NK-92 (cell line): ENCODE measurements at regions not wholly inside any gene's neighbourhood (a gene's known extent, or its start where the extent isn't known, plus 50 kb on each side); places are given as distances from the start of the nearest gene placed in this dataset.

Source experiments
- DNase-seq: peaks from one replicate; lab custom pipeline; 2025; ENCODE audit not compliant: unreplicated experiment; lab: John Stamatoyannopoulos, UW

DNA sequence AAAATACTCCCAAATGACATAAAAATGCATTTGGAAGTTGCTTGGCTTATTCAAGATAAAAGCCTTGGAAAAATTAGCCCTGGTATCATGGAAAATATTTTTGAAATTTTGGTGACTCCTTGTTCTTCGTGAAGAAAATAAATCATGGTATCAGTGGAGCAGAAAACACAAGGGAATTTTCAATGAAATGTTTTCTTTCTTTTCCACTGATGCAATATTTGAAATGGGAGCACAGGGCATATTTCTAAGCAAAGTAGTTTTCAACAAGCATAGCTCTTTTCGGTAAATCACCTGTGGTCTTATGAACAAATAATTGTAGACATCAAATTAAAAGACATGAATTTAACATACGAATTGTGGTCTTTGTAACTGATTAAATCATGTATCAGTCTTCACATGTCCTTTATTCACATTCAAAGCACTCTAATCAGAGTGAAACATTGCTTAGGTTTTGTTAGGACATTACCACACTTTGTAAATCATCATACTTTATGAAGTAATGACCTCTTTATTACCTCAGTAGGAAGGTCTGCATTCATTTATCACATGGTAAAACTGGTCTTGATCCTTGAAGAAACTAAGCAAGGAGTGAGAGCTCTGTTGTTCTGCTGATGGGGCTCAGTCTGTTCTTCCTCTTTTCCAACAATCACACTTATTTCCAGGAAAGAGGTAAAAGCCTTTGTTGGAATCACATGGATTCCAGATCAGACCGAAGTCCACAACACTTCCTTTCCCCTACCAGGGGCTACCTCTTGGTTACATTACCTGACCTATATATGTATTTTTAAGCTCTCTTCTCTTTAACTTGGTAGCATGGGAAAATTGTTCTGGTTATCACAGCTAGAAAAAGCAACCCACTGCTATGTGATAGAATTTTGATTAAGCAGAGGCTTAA, 413.5 kb upstream of the THBS1 start:
- no peak for DNase-seq

DNA sequence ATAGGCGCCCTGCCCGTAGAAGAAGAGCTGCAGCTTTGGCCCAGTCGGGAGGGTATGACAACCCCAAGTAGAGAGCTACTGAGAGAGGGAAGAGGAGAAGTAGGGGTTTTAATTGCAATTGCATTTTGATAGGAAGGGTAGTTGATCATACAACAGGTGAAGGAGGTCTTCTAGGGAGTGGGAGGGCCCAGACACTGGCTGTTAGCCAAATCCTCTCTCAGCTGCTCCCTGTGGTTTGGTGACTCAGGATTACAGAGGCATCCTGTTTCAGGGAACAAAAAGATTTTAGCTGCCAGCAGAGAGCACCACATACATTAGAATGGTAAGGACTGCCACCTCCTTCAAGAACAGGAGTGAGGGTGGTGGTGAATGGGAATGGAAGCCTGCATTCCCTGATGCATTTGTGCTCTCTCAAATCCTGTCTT, 408.9 kb upstream of the THBS1 start:
- DNase-seq: no peak

DNA sequence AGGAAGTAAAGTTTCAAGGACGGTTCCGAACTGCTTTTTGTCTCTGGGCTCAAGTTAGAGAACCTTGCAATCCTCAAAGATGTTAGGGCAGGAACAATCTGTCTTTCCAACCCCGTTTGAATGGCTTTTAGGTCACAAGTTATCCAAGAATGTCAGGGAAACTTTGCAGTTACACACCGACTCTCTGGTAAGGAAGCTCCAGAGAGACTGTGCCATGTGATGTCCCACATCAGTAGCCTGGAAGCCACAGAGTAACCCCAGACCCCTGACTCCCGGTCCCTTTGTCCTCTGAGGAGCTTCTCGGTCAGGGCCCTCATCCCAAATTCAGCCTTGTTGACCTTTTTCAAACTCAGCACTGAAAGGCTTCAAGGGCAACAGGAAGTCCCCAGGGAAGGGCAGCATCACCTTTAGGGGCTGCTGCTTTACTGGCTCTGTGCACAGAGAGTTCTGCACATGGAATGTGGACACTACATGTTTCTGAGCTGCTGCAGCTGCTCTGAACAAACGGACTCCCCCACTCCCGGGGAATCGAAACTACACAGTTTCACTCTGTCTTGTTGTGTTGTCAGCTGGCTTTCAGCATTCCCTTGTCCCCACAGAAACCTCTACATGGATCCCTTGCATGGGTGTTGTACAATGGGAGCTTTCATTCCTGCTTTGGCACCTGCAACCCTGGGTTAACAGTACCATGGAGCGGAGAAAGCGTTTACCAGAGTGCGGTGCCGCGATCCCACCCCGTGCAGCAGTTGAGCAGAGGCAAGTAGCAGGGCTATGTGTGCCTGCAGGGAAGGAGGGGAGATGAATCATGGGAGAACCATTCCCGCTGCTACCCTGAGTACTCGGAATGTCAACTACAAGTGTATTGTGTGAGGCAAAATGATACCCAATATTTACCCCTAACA, 408.2 kb upstream of the THBS1 start:
- no peak for DNase-seq

DNA sequence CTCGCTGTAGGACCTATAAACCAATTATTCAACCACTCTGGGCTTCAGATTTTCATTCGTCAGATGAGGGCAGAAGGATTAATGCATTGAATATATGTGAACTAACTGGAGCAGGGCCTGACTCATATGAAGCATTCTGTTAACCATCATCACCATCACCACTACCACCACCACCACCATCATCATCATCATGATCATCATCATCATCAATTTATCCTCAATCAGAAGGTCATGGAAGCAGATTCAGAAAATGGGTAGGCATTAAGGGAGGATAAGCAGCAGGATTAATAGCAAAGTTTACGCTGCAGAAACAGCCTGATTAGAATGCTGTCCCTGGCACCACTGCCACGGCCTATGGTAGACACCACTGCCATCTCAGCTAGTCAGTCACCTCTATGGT, 407.5 kb upstream of the THBS1 start:
- no peak for DNase-seq

DNA sequence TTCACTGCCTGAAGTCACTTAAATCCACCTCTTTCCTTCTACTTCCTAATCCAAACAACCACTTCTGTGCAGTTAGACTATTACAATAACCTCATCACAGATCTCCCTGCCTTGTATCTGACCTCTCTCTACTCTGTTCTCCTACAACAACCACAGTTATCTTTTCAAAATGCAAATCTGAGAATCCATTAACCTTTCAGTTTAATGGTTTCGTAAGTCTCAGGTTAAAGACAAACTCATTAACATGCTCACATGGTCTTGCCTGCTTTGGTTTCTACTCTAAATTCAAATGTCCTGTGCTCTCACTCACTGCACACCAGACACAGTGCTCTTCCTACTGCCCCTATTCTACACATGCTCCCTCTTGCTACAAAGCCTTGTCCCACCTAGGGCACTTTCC, 406.5 kb upstream of the THBS1 start:
- DNase-seq: no peak

DNA sequence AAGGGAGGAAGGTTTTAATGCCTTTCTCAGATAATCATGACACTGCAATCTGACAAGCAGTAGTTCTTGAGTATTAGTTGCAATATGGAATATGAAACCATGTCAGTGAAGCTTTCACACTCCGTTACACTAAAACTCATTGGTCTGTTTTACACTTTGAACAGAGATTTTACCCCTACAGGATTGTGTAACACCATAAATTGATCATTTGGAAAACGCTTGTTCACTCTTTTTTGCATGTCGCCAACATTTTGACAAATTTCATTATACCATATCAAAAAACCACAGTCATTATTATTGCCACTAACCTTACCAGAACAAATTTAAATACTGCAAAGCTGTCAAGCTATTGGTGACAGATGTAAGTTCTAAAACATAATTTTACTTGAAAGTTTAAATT, 404.8 kb upstream of the THBS1 start:
- DNase-seq: no peak

DNA sequence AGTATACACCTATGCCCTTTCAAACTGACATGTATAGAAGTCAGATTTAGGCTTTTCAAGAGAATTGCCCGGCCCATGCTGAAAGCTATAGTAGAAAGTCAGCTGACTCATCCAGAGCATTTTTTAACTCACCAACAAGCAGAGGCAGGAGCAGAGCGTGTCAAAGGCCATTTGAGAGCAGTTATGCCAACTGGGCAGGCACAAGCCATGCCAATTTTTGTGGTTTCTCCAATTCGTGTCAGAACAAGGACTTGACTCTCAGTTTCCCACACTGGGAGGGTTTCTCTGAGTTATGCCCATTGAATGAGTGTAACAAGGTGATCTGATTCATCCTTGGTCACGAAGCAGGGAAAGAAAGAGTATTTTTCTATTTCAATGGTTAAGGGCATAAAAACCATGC, 403.3 kb upstream of the THBS1 start:
- no peak for DNase-seq

DNA sequence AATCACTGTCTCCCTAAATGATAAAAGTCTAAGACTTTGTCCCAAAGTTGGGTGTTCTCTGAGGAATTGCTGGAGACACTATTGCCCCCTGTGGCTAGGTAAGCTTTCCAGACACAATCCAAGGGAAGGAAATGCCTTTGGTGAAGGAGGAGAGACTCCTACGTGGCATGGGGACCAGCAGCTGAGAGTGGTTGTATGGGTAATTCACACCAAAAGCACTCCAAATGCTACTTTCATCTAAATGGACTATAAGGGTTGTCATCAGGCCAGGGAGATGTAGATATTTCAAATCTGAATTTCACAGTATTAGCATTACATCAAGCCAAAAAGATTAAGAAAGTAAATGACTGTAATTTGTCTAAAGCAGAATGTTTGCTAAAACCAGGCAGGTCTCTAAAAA, 400.8 kb upstream of the THBS1 start:
- no peak for DNase-seq

DNA sequence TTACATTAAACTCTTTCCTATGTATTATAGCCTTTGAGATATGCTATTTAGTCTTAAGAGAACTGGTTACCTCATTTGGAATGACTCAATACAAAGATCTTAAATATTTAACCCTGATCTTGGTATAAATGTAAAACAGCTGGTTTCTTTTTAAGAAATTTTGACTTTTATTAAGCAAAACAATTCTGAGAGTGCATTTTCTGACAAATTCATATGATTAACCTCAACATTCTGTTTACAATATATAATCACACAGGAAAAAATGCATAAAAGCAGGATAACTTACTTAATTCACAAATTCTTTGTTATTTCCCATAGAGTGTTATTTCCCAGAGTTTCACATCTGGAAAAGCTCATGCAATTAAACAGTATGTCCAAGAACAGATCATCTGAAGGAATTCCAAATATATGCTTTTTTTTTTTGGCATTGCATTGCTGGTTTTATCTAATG, 400.4 kb upstream of the THBS1 start:
- DNase-seq: no peak

DNA sequence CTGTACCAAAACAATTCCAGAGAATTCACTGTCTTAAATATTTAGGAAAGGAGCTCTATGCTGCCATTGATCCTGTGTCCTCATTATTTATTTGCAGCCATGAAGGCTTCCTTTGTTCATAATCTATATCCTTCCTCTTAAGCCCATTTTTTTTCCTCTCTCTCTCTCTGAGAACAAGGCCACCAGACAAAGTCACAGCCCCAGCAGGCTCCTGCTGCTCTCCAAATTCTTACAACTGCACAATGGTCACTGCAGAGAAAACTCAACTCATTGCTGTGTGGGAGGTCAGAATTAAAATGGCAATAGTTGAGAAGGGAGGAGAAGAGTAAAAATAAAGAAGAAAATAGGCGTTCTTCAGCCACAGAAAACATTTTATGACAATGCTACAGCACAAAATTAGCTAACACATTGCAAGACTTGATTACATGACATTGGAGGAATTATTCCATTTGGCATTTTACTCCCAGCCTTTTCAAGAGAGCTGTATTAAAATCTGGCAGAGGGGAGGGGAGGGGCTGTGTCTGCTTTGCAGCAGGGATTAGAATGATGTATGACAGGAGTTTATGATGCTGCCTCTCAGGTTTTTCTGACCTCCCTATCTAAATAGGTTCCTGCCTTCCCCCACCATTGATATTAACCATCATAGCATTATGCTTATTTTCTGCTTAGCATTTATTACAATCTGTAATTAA, 399.7 kb upstream of the THBS1 start:
- DNase-seq: no peak

DNA sequence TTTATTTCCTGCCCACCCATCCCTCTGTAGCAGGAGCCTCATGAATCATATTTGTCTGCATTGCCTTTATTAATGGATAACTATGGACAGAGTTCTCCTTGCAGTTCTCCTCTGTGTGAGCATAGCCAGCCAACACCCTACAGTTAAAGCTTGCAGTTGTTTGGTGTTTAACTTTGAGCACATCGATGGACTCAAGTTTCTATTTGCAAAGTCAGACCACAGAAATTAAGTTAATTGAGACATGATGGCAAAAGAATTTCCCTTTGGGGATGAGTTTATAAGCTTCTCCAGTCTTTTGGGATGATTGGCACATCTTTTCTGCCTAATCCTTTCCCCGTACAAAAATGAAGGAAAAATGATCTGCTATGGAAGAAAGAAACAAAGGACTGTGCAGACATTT, 398.9 kb upstream of the THBS1 start:
- DNase-seq: no peak

DNA sequence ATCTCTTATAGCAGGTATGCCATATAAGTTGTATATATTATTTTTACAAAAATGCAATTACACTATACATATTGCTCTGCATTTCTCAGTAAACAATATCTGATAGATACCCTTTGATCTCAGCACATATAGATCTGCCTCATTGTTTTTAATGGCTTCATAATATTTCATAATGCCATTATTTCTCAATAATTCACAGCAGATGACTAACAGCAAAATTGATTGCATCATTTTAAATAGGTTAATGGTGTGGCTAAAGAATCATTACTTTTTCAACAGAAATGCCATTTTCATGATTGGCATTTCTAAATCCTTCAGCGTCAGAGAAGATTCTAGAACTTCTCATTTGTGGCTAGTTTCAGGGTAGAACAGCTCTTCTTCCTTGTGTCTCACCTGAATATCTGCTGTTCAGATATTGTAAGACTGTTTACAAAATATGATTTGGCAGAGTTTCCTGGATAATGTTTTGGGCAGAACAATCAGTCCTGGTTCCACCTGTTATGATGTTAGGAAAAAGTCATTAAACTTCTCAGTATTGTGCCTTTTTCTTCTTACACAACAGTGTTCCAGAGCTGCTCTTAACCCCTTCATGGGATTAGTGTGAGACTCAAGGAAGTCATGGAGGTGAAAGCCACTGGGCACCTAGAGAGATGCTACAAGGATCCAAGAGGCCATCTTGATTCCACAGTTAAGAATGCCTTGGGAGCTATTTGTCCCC, 397.6 kb upstream of the THBS1 start:
- DNase-seq: no peak

DNA sequence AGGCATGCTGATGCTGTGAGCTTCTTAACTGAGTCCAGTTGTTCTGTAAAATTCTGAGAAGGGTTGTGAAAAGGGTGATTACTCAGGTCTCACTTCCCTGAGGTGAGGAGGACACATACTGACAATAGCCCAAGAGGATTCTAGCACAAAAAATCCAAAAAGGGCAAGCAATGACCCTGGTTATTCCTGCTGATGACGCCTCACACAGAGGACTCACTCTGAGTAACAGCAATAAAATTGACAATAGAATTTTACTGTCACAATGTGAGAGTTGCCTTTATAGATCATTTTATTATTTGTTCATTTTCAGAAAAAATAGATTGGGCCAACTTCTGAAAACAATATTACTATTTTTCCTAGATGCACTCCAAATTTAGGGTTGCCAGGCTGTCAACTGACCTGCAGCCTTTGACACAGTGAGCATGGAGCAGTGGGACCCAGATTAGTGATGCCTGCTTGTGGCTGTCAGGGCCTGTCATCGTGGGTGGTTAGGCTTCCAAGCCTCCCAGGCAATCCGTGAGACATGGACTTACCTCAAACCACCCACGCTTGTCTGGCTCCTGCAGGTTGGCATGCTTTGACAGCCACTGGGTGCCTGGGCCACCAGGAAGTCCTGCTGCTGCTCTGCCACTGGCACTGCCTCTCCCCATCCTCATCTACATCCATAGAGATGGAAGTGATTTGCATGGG, 396.0 kb upstream of the THBS1 start:
- DNase-seq: no peak

DNA sequence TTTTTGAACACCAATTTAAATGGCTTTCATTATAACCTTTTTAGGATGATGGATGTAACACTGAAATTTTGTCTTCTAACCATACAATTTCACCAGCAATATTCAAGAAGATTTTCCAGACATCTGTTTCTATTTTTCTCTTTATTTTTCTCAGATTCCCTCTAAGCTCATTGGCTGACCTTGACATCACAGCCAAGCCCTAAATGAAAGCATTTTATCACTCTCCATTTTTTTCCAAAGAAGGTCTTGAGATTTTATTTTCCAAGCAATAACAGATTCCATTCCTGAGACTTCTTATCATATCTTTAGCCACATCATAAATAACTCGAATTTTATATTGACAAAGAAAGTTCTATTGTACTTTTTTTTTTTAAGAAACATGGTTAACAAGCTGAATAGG, 392.6 kb upstream of the THBS1 start:
- DNase-seq: no peak

DNA sequence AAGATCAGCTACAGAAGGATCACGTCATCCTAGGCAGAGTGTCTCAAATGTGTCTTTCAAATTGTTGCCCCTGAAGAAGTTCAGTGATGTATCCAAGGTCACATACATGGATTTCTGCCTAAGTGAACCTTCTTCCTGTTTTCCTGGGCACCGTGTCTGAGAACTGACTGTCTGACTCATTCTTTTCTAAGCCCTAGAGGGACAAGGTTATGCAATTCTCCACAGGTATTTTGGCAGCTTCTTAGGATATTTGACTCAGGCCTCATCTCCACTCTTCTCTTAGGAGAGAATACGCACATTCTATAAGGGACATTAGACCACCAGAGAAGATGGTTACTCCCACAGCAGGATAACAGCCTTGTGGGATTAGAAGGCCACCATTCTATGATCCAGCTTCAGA, 391.9 kb upstream of the THBS1 start:
- no peak for DNase-seq

DNA sequence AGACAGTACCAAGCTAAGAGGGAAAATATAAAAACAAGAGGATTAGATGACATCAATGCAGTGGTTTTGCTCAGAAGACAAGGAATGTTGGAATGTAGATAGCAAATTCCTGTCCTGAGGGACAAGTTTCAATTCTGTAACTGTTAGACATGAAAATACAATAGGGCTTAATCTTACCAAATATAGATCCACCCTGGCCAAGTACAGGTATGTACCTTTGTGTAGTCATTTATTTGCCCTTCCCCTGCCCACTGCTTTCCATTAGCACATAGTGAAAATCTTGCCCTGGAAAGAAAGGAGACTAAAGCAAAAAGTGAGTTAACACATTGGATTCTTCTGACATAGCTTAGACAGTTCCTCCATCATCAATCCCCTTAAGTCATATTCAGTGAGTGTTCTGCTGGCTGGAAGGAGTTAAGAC, 389.0 kb upstream of the THBS1 start:
- no peak for DNase-seq

DNA sequence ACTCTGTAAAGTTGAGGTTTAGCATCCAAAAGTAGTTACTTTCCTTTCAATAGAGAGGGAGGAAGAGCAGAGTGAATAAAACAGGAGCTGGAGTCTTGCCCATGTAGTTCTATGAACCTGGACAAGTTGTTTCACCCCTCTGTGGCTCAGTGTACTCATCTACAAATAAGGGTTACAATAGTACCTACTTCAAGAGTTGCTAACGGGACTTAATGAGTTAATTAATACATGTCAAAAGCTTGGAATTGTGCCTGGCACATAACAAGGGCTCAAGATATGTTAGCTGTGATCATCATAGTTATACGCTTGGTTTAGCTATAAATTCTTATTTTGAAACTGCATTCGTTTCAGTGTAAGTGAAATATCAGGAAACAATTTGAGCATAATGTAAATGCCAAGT, 388.5 kb upstream of the THBS1 start:
- DNase-seq: no peak

DNA sequence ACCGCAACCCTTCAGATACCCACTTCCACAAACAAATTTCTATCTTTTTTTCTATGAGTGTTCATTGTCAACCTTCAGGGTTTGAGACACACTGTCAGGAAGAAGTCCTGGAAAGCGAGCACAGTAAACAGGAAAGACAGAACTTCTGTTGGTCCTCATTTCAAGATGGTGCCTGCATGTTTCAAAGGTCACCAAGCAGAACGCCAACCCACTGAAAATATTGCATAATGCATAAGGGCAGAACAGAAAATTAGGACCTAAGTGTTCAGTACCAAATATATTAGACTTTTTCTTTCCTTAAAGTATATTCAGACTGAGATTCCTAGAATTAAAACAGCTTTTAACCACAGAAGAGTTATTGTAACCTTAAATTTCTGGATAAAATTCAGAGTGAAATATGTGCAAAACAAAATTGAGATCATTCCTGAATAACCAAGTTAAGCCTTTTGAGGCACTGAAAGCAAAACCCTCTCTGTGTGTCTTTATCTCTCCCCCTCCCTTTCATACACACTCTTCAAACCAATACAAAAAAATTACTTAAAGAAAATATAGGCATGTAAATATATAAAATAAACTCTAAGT, 387.8 kb upstream of the THBS1 start:
- DNase-seq: no peak

DNA sequence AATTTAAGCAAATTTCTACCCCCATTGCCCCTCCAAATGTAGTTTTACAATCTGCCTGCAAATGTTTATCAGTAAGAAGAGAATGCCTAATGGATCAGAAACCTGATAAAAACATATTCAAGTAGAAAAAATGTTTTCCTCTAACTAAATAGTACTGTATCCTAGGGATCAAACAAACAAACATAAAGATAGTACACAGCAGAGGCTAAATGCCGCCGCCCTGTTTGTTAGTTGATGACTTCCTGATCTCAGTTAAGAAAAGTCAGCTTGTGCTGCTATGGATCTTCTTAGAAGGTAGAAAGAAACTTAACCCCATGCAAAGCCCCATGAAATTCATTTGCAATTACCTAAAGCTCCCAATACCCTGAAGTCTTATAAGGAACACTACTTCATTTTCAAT, 387.3 kb upstream of the THBS1 start:
- no peak for DNase-seq
